ENCODE measurements at regions not wholly inside any gene's neighbourhood (a gene's known extent, or its start where the extent isn't known, plus 50 kb on each side); places are given as distances from the start of the nearest gene placed in this dataset.

DNA sequence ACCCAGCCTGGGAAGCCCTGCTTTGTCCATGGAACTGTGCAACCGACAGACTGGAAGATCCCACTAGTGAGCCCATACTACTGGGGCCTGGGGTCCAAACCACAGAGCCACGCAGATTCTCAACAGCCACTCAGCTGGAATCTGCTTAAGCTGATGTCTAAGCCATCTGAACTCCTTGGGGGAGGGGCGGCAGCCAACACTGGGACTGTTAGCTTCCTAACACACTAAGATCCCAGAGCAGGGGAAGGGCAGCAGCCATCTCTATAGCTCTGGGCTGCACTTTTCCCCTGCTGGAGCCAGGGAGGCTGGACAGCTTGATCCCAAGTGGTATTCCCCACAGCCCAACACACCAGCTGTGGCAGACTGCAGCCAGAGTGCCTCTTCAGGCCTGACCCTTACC lies 118.3 kb downstream of the RPRM start:
- TF ChIP-seq, protein P1, sequence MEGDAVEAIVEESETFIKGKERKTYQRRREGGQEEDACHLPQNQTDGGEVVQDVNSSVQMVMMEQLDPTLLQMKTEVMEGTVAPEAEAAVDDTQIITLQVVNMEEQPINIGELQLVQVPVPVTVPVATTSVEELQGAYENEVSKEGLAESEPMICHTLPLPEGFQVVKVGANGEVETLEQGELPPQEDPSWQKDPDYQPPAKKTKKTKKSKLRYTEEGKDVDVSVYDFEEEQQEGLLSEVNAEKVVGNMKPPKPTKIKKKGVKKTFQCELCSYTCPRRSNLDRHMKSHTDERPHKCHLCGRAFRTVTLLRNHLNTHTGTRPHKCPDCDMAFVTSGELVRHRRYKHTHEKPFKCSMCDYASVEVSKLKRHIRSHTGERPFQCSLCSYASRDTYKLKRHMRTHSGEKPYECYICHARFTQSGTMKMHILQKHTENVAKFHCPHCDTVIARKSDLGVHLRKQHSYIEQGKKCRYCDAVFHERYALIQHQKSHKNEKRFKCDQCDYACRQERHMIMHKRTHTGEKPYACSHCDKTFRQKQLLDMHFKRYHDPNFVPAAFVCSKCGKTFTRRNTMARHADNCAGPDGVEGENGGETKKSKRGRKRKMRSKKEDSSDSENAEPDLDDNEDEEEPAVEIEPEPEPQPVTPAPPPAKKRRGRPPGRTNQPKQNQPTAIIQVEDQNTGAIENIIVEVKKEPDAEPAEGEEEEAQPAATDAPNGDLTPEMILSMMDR (conservative IDR thresholded peaks at IDR 0.05) = no peak
- no peak for TF ChIP-seq EZH2 (IDR thresholded peaks at IDR 0.05; ENCODE audit: low read depth)
